SK-MEL-5 (cell line): ENCODE measurements at regions not wholly inside any gene's neighbourhood (a gene's known extent, or its start where the extent isn't known, plus 50 kb on each side); places are given as distances from the start of the nearest gene placed in this dataset.

Experiments
- DNase-seq: peaks from one replicate; pipeline ENCODE4 v3.0.0-alpha.2; 2016; ENCODE audit warnings: low read depth, low spot score
- in situ Hi-C: cut with HindIII; loops from 2 replicates; pipeline ENCODE4 v1.10.0; 2016; ENCODE audit warnings: low sequenced_read_pairs, high pct_unique_total_duplicates, low pct_unique_long_range_greater_than_20kb

DNA sequence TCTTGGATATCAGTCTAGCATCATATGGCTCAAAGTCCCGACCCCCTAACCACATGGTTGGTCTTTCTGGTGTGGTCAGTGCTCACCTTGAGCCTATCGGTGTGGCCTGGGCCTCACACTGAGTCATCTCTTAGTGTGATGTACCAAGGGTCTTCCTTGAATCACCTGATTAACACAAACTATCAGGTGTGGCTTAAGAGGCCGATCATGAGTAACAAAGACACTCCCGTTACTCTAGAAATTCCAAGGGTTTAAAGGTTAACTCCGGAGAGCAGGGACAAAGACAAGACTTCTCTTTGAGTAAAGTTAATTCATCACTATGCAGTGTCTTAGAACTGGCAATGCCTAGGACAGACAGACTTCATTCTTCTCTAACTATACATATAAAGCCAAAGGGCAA lies 52.3 kb upstream of the ARMC3 start:
- DNase-seq, result no peak
- in situ Hi-C loops, result no loop called here

GRCh38 chr10:22874189-22874854 lies 53.5 kb upstream of the ARMC3 start:
- DNase-seq, result no peak
- in situ Hi-C loops, result no loop called here

DNA sequence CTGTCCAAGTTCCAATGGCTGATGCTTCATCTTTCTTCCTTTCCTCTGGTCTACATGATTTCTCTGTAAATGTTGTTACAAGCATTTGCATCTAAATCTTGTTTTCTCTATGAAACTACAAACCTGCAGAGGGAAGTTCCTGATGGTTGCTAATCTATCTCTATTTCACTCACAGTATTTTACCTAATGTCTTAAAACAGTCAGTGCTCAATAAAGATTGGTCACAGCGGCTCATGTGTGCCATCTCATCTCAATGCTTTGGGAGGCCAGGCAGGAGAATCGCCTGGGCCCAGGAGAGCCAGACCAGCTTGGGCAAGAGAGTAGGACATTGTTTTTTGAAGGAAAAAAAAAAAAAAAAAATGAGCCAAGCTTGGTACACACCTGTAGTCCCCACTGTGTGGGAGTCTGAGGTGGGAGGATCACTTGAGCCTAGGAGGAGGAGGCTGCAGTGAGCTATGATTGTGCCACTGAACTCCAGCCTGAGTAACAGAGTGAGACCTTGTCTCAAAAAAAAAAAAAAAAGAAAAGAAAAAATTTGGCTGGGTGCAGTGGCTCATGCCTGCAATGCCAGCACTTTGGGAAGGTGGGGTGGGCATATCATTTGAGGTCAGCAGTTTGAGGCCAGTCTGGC lies 71.3 kb upstream of the ARMC3 start:
- in situ Hi-C loops, result no loop called here
- no peak for DNase-seq

- DNase-seq, result peak; percentile 1
- in situ Hi-C loops, result no loop called here
Observed at GRCh38 chr10:22854935-22855421, 72.9 kb upstream of the ARMC3 start.

- in situ Hi-C loops, result no loop called here
- DNase-seq, result no peak
Observed at GRCh38 chr10:22853906-22854447, 73.9 kb upstream of the ARMC3 start.

GRCh38 chr10:22852712-22853353 lies 75.0 kb upstream of the ARMC3 start:
- in situ Hi-C loops, result no loop called here
- no peak for DNase-seq

DNA sequence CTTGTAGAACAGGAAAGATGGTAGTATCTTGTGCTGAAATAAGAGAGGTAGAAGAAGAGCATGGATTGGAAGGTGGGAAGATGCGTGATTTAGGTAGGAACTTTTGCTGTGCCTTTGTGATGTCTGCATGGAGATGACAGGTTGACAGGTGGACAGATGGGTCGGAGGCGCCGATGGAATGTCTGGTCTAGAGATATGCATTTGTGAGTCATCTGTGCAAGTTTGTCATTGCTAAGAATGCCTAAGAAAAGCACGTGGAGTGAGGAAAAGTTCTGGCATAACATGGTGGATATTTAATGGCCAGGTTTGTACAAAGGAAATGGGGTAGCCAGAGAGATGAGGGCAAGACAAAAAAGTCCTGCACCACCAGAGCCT lies 76.0 kb upstream of the ARMC3 start:
- no peak for DNase-seq
- in situ Hi-C loops, result no loop called here

DNA sequence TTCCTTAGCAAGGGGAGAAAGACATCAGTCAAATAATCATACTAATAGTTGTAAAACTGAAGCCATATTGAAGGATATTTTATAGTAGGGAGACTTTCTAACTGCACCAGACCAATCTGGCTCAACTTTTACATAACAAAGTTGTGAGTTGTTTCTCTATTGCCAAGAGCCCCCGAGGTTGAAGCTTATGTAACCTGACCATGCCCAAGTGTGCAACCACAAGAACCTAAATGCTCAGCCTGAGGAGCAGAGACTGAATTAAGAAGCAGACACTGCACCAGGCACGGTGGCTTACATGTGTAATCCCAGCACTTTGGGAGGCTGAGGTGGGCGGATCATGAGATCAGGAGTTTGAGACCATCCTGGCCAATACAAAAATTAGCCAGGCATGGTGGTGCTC lies 77.3 kb upstream of the ARMC3 start:
- no peak for DNase-seq
- in situ Hi-C loops, result no loop called here

GRCh38 chr10:22849077-22849805 lies 78.6 kb upstream of the ARMC3 start:
- in situ Hi-C loops, result no loop called here
- peak; percentile 82 for DNase-seq

DNA sequence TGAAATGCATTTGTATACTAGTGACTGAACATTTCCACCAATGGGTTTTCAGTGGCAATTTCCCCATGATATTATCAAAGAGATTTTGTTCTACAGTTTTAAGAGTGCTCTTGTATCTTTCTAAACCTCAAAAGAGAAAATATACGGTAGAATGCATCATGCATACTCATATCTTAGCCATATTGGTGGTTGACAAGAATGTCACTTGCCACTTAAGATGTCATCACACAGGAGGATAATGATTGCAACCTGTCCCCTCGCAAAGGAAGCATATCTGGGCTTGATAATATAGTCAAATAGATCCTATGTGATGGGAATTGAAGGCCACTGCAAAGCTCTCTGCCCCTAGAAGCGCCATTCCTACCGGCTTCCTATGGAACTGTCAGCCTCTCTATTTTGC lies 79.3 kb upstream of the ARMC3 start:
- DNase-seq, result no peak
- in situ Hi-C loops, result no loop called here

DNA sequence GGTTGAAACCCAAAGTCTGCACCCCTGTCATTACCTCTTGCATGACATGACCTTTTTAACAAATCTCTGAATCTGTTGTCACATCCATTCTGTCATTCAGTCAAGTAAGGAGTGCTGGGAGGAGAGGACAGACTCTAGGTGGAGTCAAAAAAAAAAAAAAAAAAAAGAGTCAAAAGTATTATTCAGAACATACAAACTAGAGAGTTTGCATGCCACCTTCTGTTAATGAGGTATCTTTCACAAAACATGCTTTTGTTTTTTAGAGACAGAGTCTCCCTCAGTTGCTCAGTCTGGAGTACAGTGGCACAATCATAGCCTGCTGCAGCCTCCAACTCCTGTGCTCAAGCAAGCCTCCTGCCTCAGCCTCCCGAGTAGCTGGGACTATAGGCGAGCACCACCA lies 81.6 kb upstream of the ARMC3 start:
- no peak for DNase-seq
- in situ Hi-C loops, result no loop called here

DNA sequence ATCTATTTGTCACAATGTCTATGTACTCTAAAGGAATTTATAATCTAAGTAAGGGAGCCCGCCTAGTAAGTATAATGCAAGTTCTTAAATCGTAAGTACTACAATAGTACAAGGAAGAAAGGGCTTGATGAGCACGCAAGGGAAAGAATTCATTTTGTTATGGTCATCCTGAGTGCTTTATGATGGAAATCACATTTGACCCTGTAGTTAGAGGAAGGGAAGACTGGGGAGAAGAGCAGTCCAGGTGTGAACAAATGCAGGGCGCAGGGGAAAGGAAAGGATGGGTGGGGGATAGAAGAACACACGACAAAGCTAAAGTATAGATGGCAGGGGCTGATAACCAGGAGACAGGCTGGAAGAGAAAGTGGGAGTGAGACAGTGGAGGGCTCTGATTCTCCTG lies 88.2 kb upstream of the ARMC3 start:
- DNase-seq, result no peak
- in situ Hi-C loops, result no loop called here

DNA sequence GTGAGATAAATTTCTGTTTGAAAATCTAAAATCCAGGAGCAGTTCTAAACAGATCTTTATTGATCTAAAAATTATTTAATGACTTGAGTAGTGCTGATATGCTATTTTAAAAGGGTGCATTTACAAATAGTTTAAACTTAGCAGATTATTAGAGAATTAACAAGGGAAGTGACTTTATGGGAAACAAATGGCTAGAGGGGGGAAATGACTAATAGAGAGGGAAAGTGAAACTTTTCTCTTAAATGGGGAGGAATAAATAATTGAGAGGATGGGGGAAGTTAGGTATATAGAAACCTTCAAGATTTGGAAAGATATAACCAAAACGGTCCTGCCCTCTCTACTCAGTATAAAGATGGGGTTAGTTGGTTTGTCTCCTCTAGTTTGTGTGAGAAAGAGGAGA lies 90.1 kb upstream of the ARMC3 start:
- no peak for DNase-seq
- in situ Hi-C loops, result no loop called here

DNA sequence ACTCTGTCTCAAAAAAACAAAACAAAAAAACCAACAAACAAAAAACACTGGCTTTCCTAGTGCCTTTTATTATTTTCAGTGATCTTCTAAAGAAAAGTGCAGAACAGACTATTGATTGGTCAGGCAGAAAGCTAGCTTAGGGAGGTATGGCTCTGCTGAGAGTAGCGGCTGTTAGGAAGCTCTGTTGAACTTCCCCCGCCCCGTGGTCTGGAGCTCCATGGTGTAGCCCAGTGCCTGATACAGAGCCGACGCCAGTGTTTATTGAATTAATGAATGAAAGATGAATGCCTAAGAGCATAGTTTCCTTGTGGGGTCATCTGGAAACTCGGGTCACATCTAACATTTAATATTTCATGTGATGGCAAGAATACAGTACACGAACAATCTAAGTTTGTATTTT lies 90.5 kb upstream of the ARMC3 start:
- DNase-seq, result no peak
- in situ Hi-C loops, result no loop called here

DNA sequence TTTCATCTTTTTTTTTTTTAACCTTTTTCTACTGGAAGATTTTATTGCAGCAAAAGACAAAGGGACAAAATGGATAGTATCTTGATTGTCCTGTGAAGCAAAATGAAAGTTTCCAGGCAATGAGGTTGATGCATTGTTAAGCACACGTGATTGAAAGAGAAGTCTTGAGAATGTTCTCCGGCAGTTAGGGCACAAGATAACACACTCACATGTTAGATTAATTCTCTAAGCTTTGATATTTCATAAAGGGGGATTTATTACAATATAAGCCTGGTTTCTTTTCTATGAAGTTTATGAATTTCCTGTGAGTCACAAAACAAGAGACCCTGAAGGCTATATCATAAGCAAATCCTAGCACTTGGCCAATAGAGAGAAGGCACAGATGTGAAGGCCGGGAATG lies 93.4 kb upstream of the ARMC3 start:
- in situ Hi-C loops, result no loop called here
- peak; percentile 60 for DNase-seq

- peak; percentile 77 for DNase-seq
- in situ Hi-C loops, result no loop called here
Observed at GRCh38 chr10:22833781-22834180, 94.1 kb upstream of the ARMC3 start.

- in situ Hi-C loops, result no loop called here
- DNase-seq, result peak; percentile 67
Observed at GRCh38 chr10:22833353-22833752, 94.5 kb upstream of the ARMC3 start.

- in situ Hi-C loops, result no loop called here
- DNase-seq, result peak; percentile 59
Observed at GRCh38 chr10:22832851-22833250, 95.0 kb upstream of the ARMC3 start.
